ENCODE measurements at regions not wholly inside any gene's neighbourhood (a gene's known extent, or its start where the extent isn't known, plus 50 kb on each side); places are given as distances from the start of the nearest gene placed in this dataset.

GRCh38 chr18:78423811-78424210 is 555.8 kb upstream of the SALL3 start:
- no peak for TF ChIP-seq CTCF (conservative IDR thresholded peaks at IDR 0.05; ENCODE audit: low read depth, low read length)
- DNase-seq (ENCODE audit: low read depth): no peak
- no peak overlapping the region for H3K4me3 ChIP-seq (ENCODE audit: low read depth, low read length)

GRCh38 chr18:78424403-78425018 is 555.1 kb upstream of the SALL3 start:
- TF ChIP-seq CTCF (conservative IDR thresholded peaks at IDR 0.05; ENCODE audit: low read depth, low read length): no peak
- no peak for DNase-seq (ENCODE audit: low read depth)
- H3K4me3 ChIP-seq (ENCODE audit: low read depth, low read length): no peak overlapping the region

- H3K4me3 ChIP-seq (ENCODE audit: low read depth, low read length): no peak overlapping the region
- TF ChIP-seq CTCF (conservative IDR thresholded peaks at IDR 0.05; ENCODE audit: low read depth, low read length): no peak
- DNase-seq (ENCODE audit: low read depth): no peak
Measured at GRCh38 chr18:78425019-78425412, 554.6 kb upstream of the SALL3 start.

- TF ChIP-seq CTCF (conservative IDR thresholded peaks at IDR 0.05; ENCODE audit: low read depth, low read length): no peak
- H3K4me3 ChIP-seq (ENCODE audit: low read depth, low read length): no peak overlapping the region
Measured at GRCh38 chr18:78427081-78427480, 552.5 kb upstream of the SALL3 start.

GRCh38 chr18:78429127-78430108 is 550.2 kb upstream of the SALL3 start:
- no peak for TF ChIP-seq CTCF (conservative IDR thresholded peaks at IDR 0.05; ENCODE audit: low read depth, low read length)
- no peak for DNase-seq (ENCODE audit: low read depth)
- H3K4me3 ChIP-seq (ENCODE audit: low read depth, low read length): no peak overlapping the region

More at GRCh38 chr18:78427081-78427480, 552.5 kb upstream of the SALL3 start:
- no peak for DNase-seq (ENCODE audit: low read depth)

- no peak overlapping the region for H3K4me3 ChIP-seq (ENCODE audit: low read depth, low read length)
- DNase-seq (ENCODE audit: low read depth): no peak
- no peak for TF ChIP-seq CTCF (conservative IDR thresholded peaks at IDR 0.05; ENCODE audit: low read depth, low read length)
Measured at GRCh38 chr18:78430131-78430758, 549.4 kb upstream of the SALL3 start.
